Psoas muscle (tissue), 7 donors: ENCODE measurements at regions not wholly inside any gene's neighbourhood (a gene's known extent, or its start where the extent isn't known, plus 50 kb on each side); places are given as distances from the start of the nearest gene placed in this dataset.

Experiments
- ATAC-seq, 4 donors: fragments of 200-7000 bp; cut with Tn5 transposase; one replicate each; pipeline ENCODE4 v1.9.1; 2020; ENCODE audit warnings: moderate library complexity in 3 of 4, mild to moderate bottlenecking in 2 of 4
- DNase-seq, 2 donors: peaks; one replicate each; pipeline ENCODE4 v3.0.0-alpha.2; 2020
- H3K27ac ChIP-seq: fragments of 200-600 bp; one replicate; pipeline ENCODE4 v1.8.0; 2022
- H3K27me3 ChIP-seq, 3 donors: fragments of 200-600 bp in 1 of 3; one replicate each; pipeline versions ENCODE4 v1.6.1 to v1.8.0; 2013 to 2022; ENCODE audit warnings: low read length in 2 of 3, mild to moderate bottlenecking in 2 of 3, moderate library complexity in 1 of 3; ENCODE audit not compliant: insufficient read depth in 3 of 3
- H3K36me3 ChIP-seq, 2 donors: fragments of 200-600 bp in 1 of 2; one replicate each; pipeline versions ENCODE4 v1.6.1 to v1.8.0; 2013 to 2022; ENCODE audit warnings: low read depth in 1 of 2, mild to moderate bottlenecking in 1 of 2, moderate library complexity in 1 of 2; ENCODE audit not compliant: insufficient read depth in 1 of 2
- H3K4me1 ChIP-seq: fragments of 200-600 bp; one replicate; pipeline ENCODE4 v1.8.0; 2022
- H3K4me3 ChIP-seq: fragments of 200-600 bp; one replicate; pipeline ENCODE4 v1.8.0; 2022; ENCODE audit warnings: mild to moderate bottlenecking
- H3K9me3 ChIP-seq: fragments of 200-600 bp; one replicate; pipeline ENCODE4 v1.8.0; 2022
- WGBS, 3 donors: extraction: QIAGEN DNeasy Blood & Tissue Kit; methylation state at CpG; one replicate each; pipeline versions ENCODE4 v1.1.6 to v1.1.7; 2013; 5-methylcytosine and 5-hydroxymethylcytosine counted together
- intact Hi-C, 2 donors: fragments of 100-400 bp; cut with DNase I; formaldehyde crosslinking; loops; one replicate each; pipeline versions ENCODE4 v1.11.0 to v1.14.2; 2022
- TF ChIP-seq, protein P1 (sequence below): fragments of 200-600 bp; IDR thresholded peaks from one replicate; pipeline ENCODE4 v1.8.0; 2022; ENCODE audit warnings: antibody characterized with exemption
- donor health status: healthy with polysubstance abuse.
- donor health status: DM: no; HTN: no; CAD: no; lungs with moderate emphysema.
- donor health status: Bipolar disorder and iron deficiency.
- donor health status: healthy.
- donor health status: DM: yes; HTN: yes; CAD: no.
- donor health status: DM: no; HTN: no; CAD: no.
- donor health status: DM: yes; HTN: yes; CAD: no.

DNA sequence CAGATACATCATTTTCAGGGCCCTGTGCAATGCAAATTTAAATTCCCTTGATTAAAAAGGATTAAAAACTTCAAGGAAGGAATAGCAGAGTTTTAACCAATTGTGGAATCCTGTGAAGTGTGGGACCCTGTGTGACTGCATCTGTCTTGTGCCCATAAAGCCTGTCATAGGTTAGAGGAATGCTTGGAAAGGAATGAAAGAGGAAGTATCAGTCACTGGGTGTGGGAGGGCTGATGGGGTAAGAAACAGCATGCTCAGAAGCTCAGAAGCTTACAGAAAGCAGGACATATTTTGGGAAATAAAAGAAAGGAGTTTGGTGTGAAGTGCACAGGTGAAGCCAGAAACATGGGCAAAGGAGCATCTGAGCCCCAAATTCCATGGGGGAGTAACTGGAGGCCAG, 150.8 kb upstream of the ETV3 start:
- peaks cover 0 to 4% (median 1%) of the 10 kb centered on the region in 3 donors for H3K27me3 ChIP-seq
- intact Hi-C loops, result no loop called here
- H3K27ac ChIP-seq, result no peak overlapping the region

GRCh38 chr1:157288492-157288891, 150.3 kb upstream of the ETV3 start:
- TF ChIP-seq, protein P1, sequence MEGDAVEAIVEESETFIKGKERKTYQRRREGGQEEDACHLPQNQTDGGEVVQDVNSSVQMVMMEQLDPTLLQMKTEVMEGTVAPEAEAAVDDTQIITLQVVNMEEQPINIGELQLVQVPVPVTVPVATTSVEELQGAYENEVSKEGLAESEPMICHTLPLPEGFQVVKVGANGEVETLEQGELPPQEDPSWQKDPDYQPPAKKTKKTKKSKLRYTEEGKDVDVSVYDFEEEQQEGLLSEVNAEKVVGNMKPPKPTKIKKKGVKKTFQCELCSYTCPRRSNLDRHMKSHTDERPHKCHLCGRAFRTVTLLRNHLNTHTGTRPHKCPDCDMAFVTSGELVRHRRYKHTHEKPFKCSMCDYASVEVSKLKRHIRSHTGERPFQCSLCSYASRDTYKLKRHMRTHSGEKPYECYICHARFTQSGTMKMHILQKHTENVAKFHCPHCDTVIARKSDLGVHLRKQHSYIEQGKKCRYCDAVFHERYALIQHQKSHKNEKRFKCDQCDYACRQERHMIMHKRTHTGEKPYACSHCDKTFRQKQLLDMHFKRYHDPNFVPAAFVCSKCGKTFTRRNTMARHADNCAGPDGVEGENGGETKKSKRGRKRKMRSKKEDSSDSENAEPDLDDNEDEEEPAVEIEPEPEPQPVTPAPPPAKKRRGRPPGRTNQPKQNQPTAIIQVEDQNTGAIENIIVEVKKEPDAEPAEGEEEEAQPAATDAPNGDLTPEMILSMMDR, result no peak
- H3K4me1 ChIP-seq, result no peaks in the 10 kb centered on the region
- ATAC-seq (no peak), DNase-seq (no peak)
- H3K27ac ChIP-seq, result no peak overlapping the region
- 47 to 67% (median 53%) methylated on average over 4 of the region's 4 CpGs for WGBS, 3 donors
- intact Hi-C loops, result no loop called here
- H3K4me3 ChIP-seq, result no peak overlapping the region
- H3K9me3 ChIP-seq, result no peaks in the 10 kb centered on the region
- H3K27me3 ChIP-seq, result peaks cover 0 to 1% (median 0%) of the 10 kb centered on the region in 3 donors
- no peaks in the 10 kb centered on the region for H3K36me3 ChIP-seq

More for the DNA sequence above, 150.8 kb upstream of the ETV3 start:
- no peak for DNase-seq
- Histone ChIP-seq H3K9me3 (no peaks in the 10 kb centered on the region), H3K36me3 (no peaks in the 10 kb centered on the region), H3K4me1 (no peaks in the 10 kb centered on the region), H3K4me3 (no peak overlapping the region)
- no peak for ATAC-seq
- TF ChIP-seq, protein P1, result no peak

DNA sequence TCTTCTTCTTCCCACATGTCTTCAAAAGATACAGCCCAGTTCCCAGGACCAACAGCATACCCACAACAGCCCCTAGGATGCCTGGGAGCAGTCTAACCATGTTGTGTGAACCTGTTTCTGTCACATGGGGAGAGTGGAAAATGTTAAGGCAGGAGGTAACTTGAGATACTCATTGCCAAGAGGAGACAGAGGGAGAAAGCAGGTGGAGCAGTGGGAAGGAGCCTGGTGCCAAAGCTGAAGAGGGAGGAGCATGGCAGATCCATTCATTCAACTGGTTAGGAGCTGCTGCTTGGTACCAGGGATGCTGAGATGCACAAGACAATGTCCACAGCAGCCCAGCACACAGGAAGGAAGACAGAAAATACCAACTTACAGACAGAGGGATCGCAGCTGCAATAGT, 149.8 kb upstream of the ETV3 start:
- TF ChIP-seq, protein P1, result no peak
- Histone ChIP-seq H3K27me3 (peaks cover 0 to 1% (median 0%) of the 10 kb centered on the region in 3 donors), H3K9me3 (no peaks in the 10 kb centered on the region), H3K36me3 (no peaks in the 10 kb centered on the region), H3K27ac (no peak overlapping the region), H3K4me1 (no peaks in the 10 kb centered on the region), H3K4me3 (no peak overlapping the region)
- WGBS, 3 donors, result 88 to 90% (median 88%) methylated on average over 1 of the region's 1 CpG
- ATAC-seq (no peak), DNase-seq (no peak)
- intact Hi-C loops, result no loop called here

DNA sequence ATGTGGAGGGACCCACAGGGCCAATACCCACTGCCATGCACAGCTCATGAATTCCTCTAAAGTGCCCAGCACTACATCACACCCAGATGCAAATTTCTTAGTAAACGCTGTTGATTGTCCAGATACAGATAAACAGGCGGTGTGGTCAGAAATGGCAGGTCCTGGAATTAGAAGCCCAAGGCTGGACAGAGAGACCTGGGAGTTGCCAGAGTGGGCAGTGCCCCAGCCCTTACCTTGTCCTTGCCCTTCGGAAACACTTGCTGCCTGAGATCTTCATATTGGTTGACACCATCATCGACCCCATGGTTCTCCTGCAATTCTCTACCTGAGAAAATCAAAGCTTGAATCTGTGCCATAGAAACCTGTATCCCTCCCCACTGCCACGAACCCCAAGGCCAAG, 149.3 kb upstream of the ETV3 start:
- whole genome bisulfite sequencing, 3 donors, result 60 to 68% (median 64%) methylated on average over 5 of the region's 5 CpGs
- no peaks in the 10 kb centered on the region for H3K9me3 ChIP-seq
- H3K27ac ChIP-seq, result no peak overlapping the region
- no peak for DNase-seq
- no peaks in the 10 kb centered on the region for H3K4me1 ChIP-seq
- TF ChIP-seq, protein P1, result no peak
- intact Hi-C loops, result no loop called here
- H3K4me3 ChIP-seq, result no peak overlapping the region
- ATAC-seq, result no peak
- peaks cover 0 to 1% (median 0%) of the 10 kb centered on the region in 3 donors for H3K27me3 ChIP-seq
- H3K36me3 ChIP-seq, result no peaks in the 10 kb centered on the region

DNA sequence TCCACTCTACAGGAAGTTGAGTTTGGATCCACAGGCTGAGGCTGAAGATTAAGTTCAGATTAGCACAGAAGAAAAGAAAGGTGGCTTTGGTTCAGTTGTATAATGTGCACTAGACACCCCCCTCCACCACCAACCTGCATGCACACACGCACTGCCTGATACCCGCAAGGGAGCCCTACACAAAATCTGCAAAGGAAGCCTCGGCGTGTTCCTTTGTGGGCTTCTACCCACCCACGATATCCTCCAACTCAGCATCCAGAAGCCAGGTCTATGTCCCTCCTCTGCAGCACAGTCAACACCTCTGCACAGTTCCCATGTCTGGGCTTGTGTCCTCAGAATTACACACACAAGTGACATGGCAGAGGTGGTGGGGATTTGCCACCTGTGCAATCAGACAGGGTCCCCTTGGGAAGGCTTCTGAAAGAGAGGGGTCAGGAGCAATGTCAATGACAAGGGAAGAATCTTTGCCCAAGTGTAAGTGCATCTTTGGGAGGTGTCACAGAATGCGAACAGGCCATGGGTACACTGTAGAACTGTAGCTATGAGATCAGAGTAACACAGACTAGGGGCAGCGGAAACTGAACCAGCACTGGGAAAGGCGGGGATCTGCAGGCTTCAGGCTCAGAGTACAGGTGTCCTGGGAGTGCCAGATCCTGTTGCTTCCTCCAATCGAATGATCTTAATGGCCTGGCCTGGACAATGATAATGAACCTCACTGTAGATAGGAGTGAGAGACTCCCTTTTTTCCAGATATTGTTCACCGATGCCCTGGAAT, 148.6 kb upstream of the ETV3 start:
- no peak for DNase-seq
- intact Hi-C loops, result no loop called here
- TF ChIP-seq, protein P1, result no peak
- 83 to 92% (median 88%) methylated on average over 10 of the region's 10 CpGs for WGBS, 3 donors
- H3K36me3 ChIP-seq, result no peaks in the 10 kb centered on the region
- H3K4me3 ChIP-seq, result no peak overlapping the region
- no peak for ATAC-seq
- H3K27ac ChIP-seq, result no peak overlapping the region
- H3K4me1 ChIP-seq, result no peaks in the 10 kb centered on the region
- H3K9me3 ChIP-seq, result no peaks in the 10 kb centered on the region
- H3K27me3 ChIP-seq, result peaks cover 0 to 1% (median 0%) of the 10 kb centered on the region in 3 donors
